ENCODE measurements at regions not wholly inside any gene's neighbourhood (a gene's known extent, or its start where the extent isn't known, plus 50 kb on each side); places are given as distances from the start of the nearest gene placed in this dataset.

DNA sequence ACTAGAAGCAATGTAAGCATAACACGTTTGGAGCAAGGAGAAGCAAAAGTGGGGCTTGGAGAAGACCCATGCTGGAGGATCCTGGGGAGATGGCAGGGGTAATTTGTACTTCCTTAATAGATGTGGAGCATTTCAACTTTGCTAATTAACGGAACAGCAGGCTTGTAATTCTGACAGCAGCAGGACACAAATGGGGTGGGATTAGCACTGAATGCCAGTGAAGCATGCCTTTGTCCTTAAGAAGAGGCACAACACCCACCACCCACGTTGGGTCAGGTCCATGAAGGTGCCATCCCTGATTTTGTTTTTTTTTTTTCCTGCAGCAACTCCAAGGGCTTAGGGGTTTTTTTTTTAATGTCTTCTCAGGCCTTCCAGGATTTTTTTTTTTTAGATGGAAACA lies 231.9 kb upstream of the ROPN1 start:
- Histone ChIP-seq H3K27me3 (ENCODE audit: control insufficient read depth in 1 of 2, insufficient read depth in 2 of 2, low read length in 2 of 2) (no peaks in the 10 kb centered on the region), H3K36me3 (ENCODE audit: control insufficient read depth in 2 of 2, insufficient read depth in 2 of 2, low read length in 1 of 2) (no peaks in the 10 kb centered on the region), H3K4me1 (ENCODE audit: control insufficient read depth in 2 of 2, insufficient read depth in 2 of 2, low read length in 1 of 2) (peaks cover 0 to 2% of the 10 kb centered on the region in 2 donors), H3K4me3 (ENCODE audit: low read depth in 1 of 2, low read length in 2 of 2) (no peak overlapping the region), H3K9me3 (ENCODE audit: control insufficient read depth in 2 of 2, insufficient read depth in 1 of 2, low read depth in 1 of 2, low read length in 1 of 2) (peaks cover 0 to 2% of the 10 kb centered on the region in 2 donors), H3K27ac (ENCODE audit: low read depth in 2 of 2, low read length in 1 of 2) (no peak overlapping the region)
- 63 to 65% methylated on average over 3 of the region's 3 CpGs for WGBS, 2 donors

GRCh38 chr3:124227150-124227630 lies 235.3 kb upstream of the ROPN1 start:
- 76 to 89% methylated on average over 1 of the region's 1 CpG for WGBS, 2 donors
- Histone ChIP-seq H3K27ac (ENCODE audit: low read depth in 2 of 2, low read length in 1 of 2) (no peak overlapping the region), H3K36me3 (ENCODE audit: control insufficient read depth in 2 of 2, insufficient read depth in 2 of 2, low read length in 1 of 2) (no peaks in the 10 kb centered on the region)

DNA sequence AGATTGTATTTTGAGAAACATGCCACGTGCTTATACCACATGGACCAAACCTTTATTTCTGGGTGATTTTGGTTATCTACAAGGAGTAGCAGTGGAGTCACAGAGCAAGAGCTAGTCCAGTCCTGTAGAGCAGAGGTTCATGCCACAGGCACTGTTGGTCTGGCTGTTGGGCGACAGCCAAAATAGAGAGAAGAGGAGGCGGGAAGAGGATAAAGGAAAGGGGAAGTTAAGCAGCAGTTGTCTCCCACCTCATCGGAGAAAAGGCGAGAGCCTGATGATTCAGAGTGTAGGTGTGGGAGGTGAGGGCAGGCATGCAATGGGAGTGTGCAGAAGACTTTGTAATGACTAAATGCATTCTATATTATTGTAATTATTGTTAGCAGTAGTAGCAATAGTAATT lies 237.5 kb upstream of the ROPN1 start:
- Histone ChIP-seq H3K27me3 (ENCODE audit: control insufficient read depth in 1 of 2, insufficient read depth in 2 of 2, low read length in 2 of 2) (no peaks in the 10 kb centered on the region), H3K4me3 (ENCODE audit: low read depth in 1 of 2, low read length in 2 of 2) (no peak overlapping the region), H3K9me3 (ENCODE audit: control insufficient read depth in 2 of 2, insufficient read depth in 1 of 2, low read depth in 1 of 2, low read length in 1 of 2) (peaks cover 0 to 2% of the 10 kb centered on the region in 2 donors), H3K36me3 (ENCODE audit: control insufficient read depth in 2 of 2, insufficient read depth in 2 of 2, low read length in 1 of 2) (no peaks in the 10 kb centered on the region), H3K27ac (ENCODE audit: low read depth in 2 of 2, low read length in 1 of 2) (no peak overlapping the region), H3K4me1 (ENCODE audit: control insufficient read depth in 2 of 2, insufficient read depth in 2 of 2, low read length in 1 of 2) (peaks cover 0 to 5% of the 10 kb centered on the region in 2 donors)
- 48 to 68% methylated on average over 5 of the region's 5 CpGs for WGBS, 2 donors

More at GRCh38 chr3:124227150-124227630, 235.3 kb upstream of the ROPN1 start:
- Histone ChIP-seq H3K9me3 (ENCODE audit: control insufficient read depth in 2 of 2, insufficient read depth in 1 of 2, low read depth in 1 of 2, low read length in 1 of 2) (peaks cover 0 to 2% of the 10 kb centered on the region in 2 donors), H3K4me1 (ENCODE audit: control insufficient read depth in 2 of 2, insufficient read depth in 2 of 2, low read length in 1 of 2) (peaks cover 0 to 5% of the 10 kb centered on the region in 2 donors), H3K4me3 (ENCODE audit: low read depth in 1 of 2, low read length in 2 of 2) (no peak overlapping the region), H3K27me3 (ENCODE audit: control insufficient read depth in 1 of 2, insufficient read depth in 2 of 2, low read length in 2 of 2) (no peaks in the 10 kb centered on the region)

DNA sequence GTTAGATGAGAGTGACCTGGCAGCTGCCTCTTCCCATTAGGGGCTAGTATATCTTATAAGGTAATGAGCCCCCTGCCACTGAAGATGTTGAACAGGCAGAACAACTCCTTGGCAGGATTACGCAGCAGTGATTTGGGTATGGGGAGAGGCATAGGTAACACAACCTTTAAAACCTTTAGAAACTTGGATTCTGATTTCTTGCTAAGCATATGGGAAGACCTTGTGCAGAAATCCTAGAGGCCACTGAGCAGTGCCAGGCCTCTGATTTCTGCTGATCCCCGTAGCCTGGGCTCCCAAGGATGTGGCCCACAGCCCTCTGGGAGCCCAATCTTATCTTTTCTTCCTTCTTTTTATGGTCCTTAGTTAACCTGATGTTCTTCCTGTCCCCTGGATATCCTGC lies 237.9 kb upstream of the ROPN1 start:
- WGBS, 2 donors = 89 to 90% methylated on average over 2 of the region's 2 CpGs
- H3K4me1 ChIP-seq (ENCODE audit: control insufficient read depth in 2 of 2, insufficient read depth in 2 of 2, low read length in 1 of 2) = peaks cover 0 to 5% of the 10 kb centered on the region in 2 donors
- H3K4me3 ChIP-seq (ENCODE audit: low read depth in 1 of 2, low read length in 2 of 2) = no peak overlapping the region
- no peaks in the 10 kb centered on the region for H3K36me3 ChIP-seq (ENCODE audit: control insufficient read depth in 2 of 2, insufficient read depth in 2 of 2, low read length in 1 of 2)
- H3K9me3 ChIP-seq (ENCODE audit: control insufficient read depth in 2 of 2, insufficient read depth in 1 of 2, low read depth in 1 of 2, low read length in 1 of 2) = peaks cover 0 to 2% of the 10 kb centered on the region in 2 donors
- no peaks in the 10 kb centered on the region for H3K27me3 ChIP-seq (ENCODE audit: control insufficient read depth in 1 of 2, insufficient read depth in 2 of 2, low read length in 2 of 2)
- H3K27ac ChIP-seq (ENCODE audit: low read depth in 2 of 2, low read length in 1 of 2) = no peak overlapping the region

- Histone ChIP-seq H3K36me3 (ENCODE audit: control insufficient read depth in 2 of 2, insufficient read depth in 2 of 2, low read length in 1 of 2) (no peaks in the 10 kb centered on the region), H3K4me1 (ENCODE audit: control insufficient read depth in 2 of 2, insufficient read depth in 2 of 2, low read length in 1 of 2) (peaks cover 0 to 2% of the 10 kb centered on the region in 2 donors), H3K27me3 (ENCODE audit: control insufficient read depth in 1 of 2, insufficient read depth in 2 of 2, low read length in 2 of 2) (no peaks in the 10 kb centered on the region), H3K9me3 (ENCODE audit: control insufficient read depth in 2 of 2, insufficient read depth in 1 of 2, low read depth in 1 of 2, low read length in 1 of 2) (peaks cover 0 to 2% of the 10 kb centered on the region in 2 donors), H3K4me3 (ENCODE audit: low read depth in 1 of 2, low read length in 2 of 2) (no peak overlapping the region), H3K27ac (ENCODE audit: low read depth in 2 of 2, low read length in 1 of 2) (no peak overlapping the region)
- WGBS, 2 donors = 79 to 90% methylated on average over 6 of the region's 6 CpGs
Observed at GRCh38 chr3:124230432-124230831, 238.5 kb upstream of the ROPN1 start.

DNA sequence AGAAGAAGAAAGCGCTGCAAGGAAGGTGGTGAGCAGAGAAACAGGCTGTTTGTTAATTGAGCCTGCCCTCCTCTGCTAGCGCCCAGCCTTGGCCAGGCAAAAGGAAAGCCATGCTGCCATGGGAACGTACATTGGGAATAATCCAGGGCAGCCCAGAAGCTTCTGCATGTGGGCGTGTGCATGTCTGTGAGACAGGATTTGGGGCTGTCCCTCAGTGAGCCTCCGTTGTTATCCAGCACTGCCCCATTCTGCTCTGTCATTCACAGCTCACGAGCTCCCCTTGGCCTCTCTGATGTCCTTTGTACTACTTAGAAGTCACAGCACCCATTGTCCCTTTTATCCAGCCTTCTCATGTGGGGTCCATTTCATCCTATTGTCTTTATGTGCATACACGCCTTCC lies 239.1 kb upstream of the ROPN1 start:
- Histone ChIP-seq H3K9me3 (ENCODE audit: control insufficient read depth in 2 of 2, insufficient read depth in 1 of 2, low read depth in 1 of 2, low read length in 1 of 2) (peaks cover 0 to 2% of the 10 kb centered on the region in 2 donors), H3K27me3 (ENCODE audit: control insufficient read depth in 1 of 2, insufficient read depth in 2 of 2, low read length in 2 of 2) (no peaks in the 10 kb centered on the region), H3K36me3 (ENCODE audit: control insufficient read depth in 2 of 2, insufficient read depth in 2 of 2, low read length in 1 of 2) (no peaks in the 10 kb centered on the region), H3K4me3 (ENCODE audit: low read depth in 1 of 2, low read length in 2 of 2) (no peak overlapping the region), H3K27ac (ENCODE audit: low read depth in 2 of 2, low read length in 1 of 2) (no peak overlapping the region), H3K4me1 (ENCODE audit: control insufficient read depth in 2 of 2, insufficient read depth in 2 of 2, low read length in 1 of 2) (peaks cover 0 to 2% of the 10 kb centered on the region in 2 donors)
- WGBS, 2 donors = 72 to 84% methylated on average over 7 of the region's 7 CpGs

- Histone ChIP-seq H3K27ac (ENCODE audit: low read depth in 2 of 2, low read length in 1 of 2) (no peak overlapping the region), H3K4me3 (ENCODE audit: low read depth in 1 of 2, low read length in 2 of 2) (no peak overlapping the region), H3K27me3 (ENCODE audit: control insufficient read depth in 1 of 2, insufficient read depth in 2 of 2, low read length in 2 of 2) (no peaks in the 10 kb centered on the region), H3K36me3 (ENCODE audit: control insufficient read depth in 2 of 2, insufficient read depth in 2 of 2, low read length in 1 of 2) (no peaks in the 10 kb centered on the region), H3K9me3 (ENCODE audit: control insufficient read depth in 2 of 2, insufficient read depth in 1 of 2, low read depth in 1 of 2, low read length in 1 of 2) (no peaks in the 10 kb centered on the region), H3K4me1 (ENCODE audit: control insufficient read depth in 2 of 2, insufficient read depth in 2 of 2, low read length in 1 of 2) (peaks cover 0 to 2% of the 10 kb centered on the region in 2 donors)
- 88% methylated on average over 7 of the region's 7 CpGs for WGBS, 2 donors
Observed at GRCh38 chr3:124234852-124235252, 242.9 kb upstream of the ROPN1 start.

GRCh38 chr3:124235446-124235845 lies 243.5 kb upstream of the ROPN1 start:
- no peaks in the 10 kb centered on the region for H3K9me3 ChIP-seq (ENCODE audit: control insufficient read depth in 2 of 2, insufficient read depth in 1 of 2, low read depth in 1 of 2, low read length in 1 of 2)
- WGBS, 2 donors = 87 to 95% methylated on average over 6 of the region's 6 CpGs
- H3K4me1 ChIP-seq (ENCODE audit: control insufficient read depth in 2 of 2, insufficient read depth in 2 of 2, low read length in 1 of 2) = no peaks in the 10 kb centered on the region
- H3K27me3 ChIP-seq (ENCODE audit: control insufficient read depth in 1 of 2, insufficient read depth in 2 of 2, low read length in 2 of 2) = no peaks in the 10 kb centered on the region
- no peak overlapping the region for H3K4me3 ChIP-seq (ENCODE audit: low read depth in 1 of 2, low read length in 2 of 2)
- H3K36me3 ChIP-seq (ENCODE audit: control insufficient read depth in 2 of 2, insufficient read depth in 2 of 2, low read length in 1 of 2) = no peaks in the 10 kb centered on the region
- no peak overlapping the region for H3K27ac ChIP-seq (ENCODE audit: low read depth in 2 of 2, low read length in 1 of 2)

DNA sequence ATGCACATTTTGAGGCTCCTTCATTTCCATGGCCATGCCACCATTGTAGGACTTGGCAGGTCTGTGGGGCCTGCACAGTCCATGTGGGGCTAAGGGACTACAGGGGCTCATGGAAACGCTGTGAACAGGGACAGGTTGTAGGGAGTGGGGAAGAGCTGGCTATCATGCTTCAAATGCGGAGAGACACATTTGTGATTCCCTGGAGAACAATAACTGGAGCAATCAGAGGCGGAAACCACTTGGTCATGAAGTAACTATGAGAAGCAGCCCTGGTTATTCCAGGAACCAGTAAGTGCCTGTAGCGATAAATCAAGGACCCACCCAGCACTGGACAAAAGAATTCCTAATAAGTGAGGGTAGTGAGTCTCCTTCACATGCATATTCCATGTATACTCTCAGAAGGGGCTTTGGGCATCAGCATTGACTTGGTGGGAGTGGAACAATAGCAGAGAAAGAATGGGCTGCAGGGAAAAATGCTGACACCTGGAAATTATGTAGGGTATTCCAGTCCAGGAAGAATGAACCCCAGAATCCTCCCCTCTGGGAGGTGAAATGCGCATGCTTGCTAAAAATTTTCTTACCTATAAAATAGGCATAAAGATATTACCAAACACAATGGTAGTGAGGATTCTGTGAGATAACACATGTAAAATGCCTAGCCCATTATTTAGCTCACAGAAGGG lies 251.4 kb upstream of the ROPN1 start:
- no peak overlapping the region for H3K4me3 ChIP-seq (ENCODE audit: low read depth in 1 of 2, low read length in 2 of 2)
- no peaks in the 10 kb centered on the region for H3K27me3 ChIP-seq (ENCODE audit: control insufficient read depth in 1 of 2, insufficient read depth in 2 of 2, low read length in 2 of 2)
- H3K36me3 ChIP-seq (ENCODE audit: control insufficient read depth in 2 of 2, insufficient read depth in 2 of 2, low read length in 1 of 2) = no peaks in the 10 kb centered on the region
- H3K27ac ChIP-seq (ENCODE audit: low read depth in 2 of 2, low read length in 1 of 2) = no peak overlapping the region
- H3K4me1 ChIP-seq (ENCODE audit: control insufficient read depth in 2 of 2, insufficient read depth in 2 of 2, low read length in 1 of 2) = peaks cover 0 to 3% of the 10 kb centered on the region in 2 donors
- 91 to 93% methylated on average over 5 of the region's 5 CpGs for WGBS, 2 donors
- H3K9me3 ChIP-seq (ENCODE audit: control insufficient read depth in 2 of 2, insufficient read depth in 1 of 2, low read depth in 1 of 2, low read length in 1 of 2) = no peaks in the 10 kb centered on the region

DNA sequence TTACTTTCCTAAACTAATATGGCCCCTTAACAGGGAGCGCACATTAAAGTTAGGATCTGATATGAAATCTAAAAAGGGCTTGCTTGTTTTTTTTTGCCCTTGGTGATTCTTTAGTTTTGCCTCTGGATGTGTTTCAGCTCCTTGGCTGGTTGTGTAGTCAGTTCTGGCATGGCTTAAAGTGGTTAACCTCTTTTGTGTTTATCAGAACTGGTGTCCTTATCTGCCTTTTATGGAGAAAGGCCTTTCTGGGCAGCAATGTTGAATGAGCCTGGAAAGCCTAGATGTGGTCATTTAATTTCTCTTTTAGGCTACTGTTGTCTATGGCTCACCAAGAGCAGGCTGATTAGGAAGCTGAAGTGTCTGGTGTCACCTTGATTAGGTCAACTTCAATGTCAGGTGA lies 254.5 kb upstream of the ROPN1 start:
- Histone ChIP-seq H3K27ac (ENCODE audit: low read depth in 2 of 2, low read length in 1 of 2) (no peak overlapping the region), H3K9me3 (ENCODE audit: control insufficient read depth in 2 of 2, insufficient read depth in 1 of 2, low read depth in 1 of 2, low read length in 1 of 2) (no peaks in the 10 kb centered on the region), H3K4me1 (ENCODE audit: control insufficient read depth in 2 of 2, insufficient read depth in 2 of 2, low read length in 1 of 2) (peaks cover 0 to 4% of the 10 kb centered on the region in 2 donors), H3K36me3 (ENCODE audit: control insufficient read depth in 2 of 2, insufficient read depth in 2 of 2, low read length in 1 of 2) (no peaks in the 10 kb centered on the region), H3K27me3 (ENCODE audit: control insufficient read depth in 1 of 2, insufficient read depth in 2 of 2, low read length in 2 of 2) (no peaks in the 10 kb centered on the region), H3K4me3 (ENCODE audit: low read depth in 1 of 2, low read length in 2 of 2) (no peak overlapping the region)
- WGBS, 2 donors = 92 to 96% methylated on average over 1 of the region's 1 CpG
